Gastroesophageal sphincter (tissue), 4 donors: ENCODE measurements at regions not wholly inside any gene's neighbourhood (a gene's known extent, or its start where the extent isn't known, plus 50 kb on each side); places are given as distances from the start of the nearest gene placed in this dataset.

Source experiments
- ATAC-seq: fragments of 150-250 bp; one replicate; pipeline ENCODE4 v1.9.1; 2016; ENCODE audit warnings: mild to moderate bottlenecking, moderate library complexity
- H3K27ac ChIP-seq, 4 donors: fragments of 200-600 bp; sonication (generic) in 3 of 4; 1 replicate in 3 of 4; 2 replicates in 1 of 4; pipeline ENCODE4 v1.5.1; 2016 to 2019
- H3K27me3 ChIP-seq: fragments of 200-600 bp; sonication (generic); one replicate; pipeline ENCODE4 v1.5.1; 2019
- H3K36me3 ChIP-seq, 2 donors: fragments of 200-600 bp; sonication (generic); one replicate each; pipeline ENCODE4 v1.5.1; 2019; ENCODE audit warnings: control low read depth in 1 of 2
- H3K4me1 ChIP-seq, 3 donors: fragments of 200-600 bp; sonication (generic); 1 replicate in 2 of 3; 2 replicates in 1 of 3; pipeline ENCODE4 v1.5.1; 2016 to 2019; ENCODE audit warnings: control low read depth in 2 of 3
- H3K4me3 ChIP-seq, 2 donors: fragments of 200-600 bp; sonication (generic); one replicate each; pipeline ENCODE4 v1.5.1; 2019; ENCODE audit warnings: mild to moderate bottlenecking in 1 of 2, moderate library complexity in 1 of 2
- H3K9me3 ChIP-seq, 3 donors: fragments of 200-600 bp; sonication (generic); one replicate each; pipeline ENCODE4 v1.5.1; 2017 to 2019; ENCODE audit warnings: control low read depth in 2 of 3
- CTCF ChIP-seq, 4 experiments: fragments of 200-600 bp in 2 of 4; fragments of 450-650 bp in 2 of 4; sonication (generic) in 1 of 4; IDR thresholded peaks; one replicate each; pipeline ENCODE4 v1.5.1; 2017 to 2019; ENCODE audit warnings: antibody characterized with exemption in 4 of 4, mild to moderate bottlenecking in 2 of 4, moderate library complexity in 2 of 4
- EP300 ChIP-seq: sonication (generic); formaldehyde crosslinking; IDR thresholded peaks from one replicate; pipeline ENCODE4 v1.6.1; 2017; ENCODE audit warnings: antibody characterized with exemption, mild to moderate bottlenecking
- POLR2A ChIP-seq, 2 donors: fragments of 450-650 bp; IDR thresholded peaks; one replicate each; pipeline ENCODE4 v1.6.1; 2017; ENCODE audit warnings: antibody characterized with exemption in 2 of 2, mild to moderate bottlenecking in 2 of 2, moderate library complexity in 1 of 2
- POLR2AphosphoS5 ChIP-seq: sonication (generic); formaldehyde crosslinking; IDR thresholded peaks from one replicate; pipeline ENCODE4 v1.6.1; 2017; ENCODE audit warnings: antibody characterized with exemption
- WGBS, 2 donors: methylation state at CpG; one replicate each; pipeline ENCODE4 v1.1.5; 2018; ENCODE audit warnings: low coverage in 1 of 2; 5-methylcytosine and 5-hydroxymethylcytosine counted together

GRCh38 chr20:60454491-60454890 is 496.3 kb downstream of the CDH26 start:
- H3K27ac ChIP-seq, result no peak overlapping the region
- no peak for ATAC-seq

GRCh38 chr20:60455272-60455671 is 497.0 kb downstream of the CDH26 start:
- WGBS, 2 donors, result 64 to 79% methylated on average over 6 to 8 of the region's 8 CpGs
- Histone ChIP-seq H3K9me3 (no peaks in the 10 kb centered on the region), H3K36me3 (no peaks in the 10 kb centered on the region), H3K4me3 (no peak overlapping the region), H3K27me3 (no peaks in the 10 kb centered on the region), H3K4me1 (no peaks in the 10 kb centered on the region), H3K27ac (no peak overlapping the region)
- no peak for ATAC-seq
- TF ChIP-seq POLR2A (IDR thresholded peaks at IDR 0.05) (no peak), CTCF (IDR thresholded peaks at IDR 0.05) (no peak), EP300 (no peak), POLR2AphosphoS5 (no peak)

More at GRCh38 chr20:60454491-60454890, 496.3 kb downstream of the CDH26 start:
- no peaks in the 10 kb centered on the region for H3K36me3 ChIP-seq
- H3K4me3 ChIP-seq, result no peak overlapping the region
- H3K27me3 ChIP-seq, result no peaks in the 10 kb centered on the region
- TF ChIP-seq CTCF (IDR thresholded peaks at IDR 0.05) (no peak), POLR2AphosphoS5 (no peak), POLR2A (IDR thresholded peaks at IDR 0.05) (no peak), EP300 (no peak)
- H3K4me1 ChIP-seq, result no peaks in the 10 kb centered on the region
- H3K9me3 ChIP-seq, result no peaks in the 10 kb centered on the region
- WGBS, 2 donors, result 82 to 100% methylated on average over 3 to 8 of the region's 8 CpGs

GRCh38 chr20:60459212-60459611 is 501.0 kb downstream of the CDH26 start:
- Histone ChIP-seq H3K36me3 (no peaks in the 10 kb centered on the region), H3K4me1 (no peaks in the 10 kb centered on the region), H3K9me3 (peaks cover 0 to 5% (median 0%) of the 10 kb centered on the region in 3 donors), H3K27me3 (no peaks in the 10 kb centered on the region), H3K27ac (no peak overlapping the region), H3K4me3 (no peak overlapping the region)
- no peak for TF ChIP-seq POLR2A (IDR thresholded peaks at IDR 0.05)
- no peak for TF ChIP-seq POLR2AphosphoS5
- TF ChIP-seq EP300, result no peak
- no peak for TF ChIP-seq CTCF (IDR thresholded peaks at IDR 0.05)
- 34 to 49% methylated on average over 3 of the region's 3 CpGs for WGBS, 2 donors
- ATAC-seq, result no peak

- Histone ChIP-seq H3K36me3 (no peaks in the 10 kb centered on the region), H3K4me3 (no peak overlapping the region)
- WGBS, 2 donors, result 88 to 95% methylated on average over 2 of the region's 2 CpGs
Measured at GRCh38 chr20:60461993-60462392, 503.8 kb downstream of the CDH26 start.

More at GRCh38 chr20:60461993-60462392, 503.8 kb downstream of the CDH26 start:
- Histone ChIP-seq H3K9me3 (peaks cover 0 to 5% (median 0%) of the 10 kb centered on the region in 3 donors), H3K27me3 (no peaks in the 10 kb centered on the region), H3K4me1 (no peaks in the 10 kb centered on the region), H3K27ac (no peak overlapping the region)
- TF ChIP-seq CTCF (IDR thresholded peaks at IDR 0.05) (no peak), POLR2AphosphoS5 (no peak), EP300 (no peak), POLR2A (IDR thresholded peaks at IDR 0.05) (no peak)
- ATAC-seq, result no peak
